HepG2 (cell line): ENCODE measurements at regions not wholly inside any gene's neighbourhood (a gene's known extent, or its start where the extent isn't known, plus 50 kb on each side); places are given as distances from the start of the nearest gene placed in this dataset.

Experiments
- ATAC-seq: fragments of 200-7000 bp; cut with Tn5 transposase; 3 replicates; pipeline ENCODE4 v1.9.1; 2020; ENCODE audit warnings: mild to moderate bottlenecking, moderate library complexity
- BruUV-seq: library from RNA; stranded (reverse); fragments of 400-500 nt; replicated peaks from 2 replicates; lab custom pipeline; 2021; lab: Mats Ljungman, UMichigan
- CTCF ChIA-PET: fragments of 300-600 bp; formaldehyde crosslinking; extraction: SDS; loops from one replicate; lab custom pipeline; 2021; ENCODE audit warnings: low total read pairs, inconsistent platforms, low intra/inter-chr PET ratio; lab: Yijun Ruan, JAX
- POLR2A ChIA-PET: fragments of 350-600 bp; sonication (Branson Sonifier 250); formaldehyde crosslinking; loops from one replicate; lab custom pipeline; 2020; ENCODE audit warnings: antibody characterized with exemption, inconsistent platforms; lab: Yijun Ruan, JAX
- DNase-seq: peaks from one replicate; pipeline ENCODE4 v3.0.0-alpha.2; 2015; ENCODE audit warnings: low spot score
- FAIRE-seq: peaks from 3 replicates; lab custom pipeline; 2011; peaks lifted over from hg19 to GRCh38; lab: Jason Lieb, UNC
- H2AFZ ChIP-seq: one replicate; pipeline ENCODE4 v1.6.1; 2011; ENCODE audit warnings: low read length, inconsistent platforms
- H3K27ac ChIP-seq: fragments of 300-600 bp; 3 replicates; pipeline ENCODE4 v1.8.0; 2011; ENCODE audit warnings: mixed run types, mild to moderate bottlenecking, mixed read lengths, low read length, inconsistent platforms; ENCODE audit not compliant: insufficient read depth; ENCODE audit errors: extremely low read length
- H3K27me3 ChIP-seq, 2 experiments: fragments of 200-600 bp in 1 of 2; 2 replicates in 1 of 2; 3 replicates in 1 of 2; pipeline versions ENCODE4 v1.6.0 to v1.8.0; 2011; ENCODE audit warnings: low read length in 2 of 2, mild to moderate bottlenecking in 2 of 2, moderate library complexity in 2 of 2, inconsistent platforms in 1 of 2; ENCODE audit not compliant: insufficient read depth in 2 of 2, control insufficient read depth in 1 of 2
- H3K36me3 ChIP-seq, 2 experiments: fragments of 200-600 bp in 1 of 2; replicated peaks in 1 of 2; 2 replicates in 1 of 2; 3 replicates in 1 of 2; pipeline versions ENCODE4 v1.5.1 to v1.8.0; 2011; ENCODE audit warnings: low read length in 2 of 2, inconsistent platforms in 1 of 2; ENCODE audit not compliant: insufficient read depth in 2 of 2, control insufficient read depth in 1 of 2
- H3K4me1 ChIP-seq: 2 replicates; pipeline ENCODE4 v1.5.1; 2012; ENCODE audit warnings: low read length, inconsistent platforms; ENCODE audit not compliant: insufficient read depth
- H3K4me2 ChIP-seq: 2 replicates; pipeline ENCODE4 v1.6.0; 2011; ENCODE audit warnings: low read depth, low read length, inconsistent platforms
- H3K4me3 ChIP-seq, 3 experiments: fragments of 200-600 bp in 1 of 3; sonication (generic), shearing (Covaris generic) in 1 of 3; replicated peaks in 1 of 3; 2 replicates each; pipeline ENCODE4 v1.5.1; 2011 to 2016; ENCODE audit warnings: low read length in 3 of 3, inconsistent platforms in 2 of 3, low read depth in 2 of 3, mild to moderate bottlenecking in 2 of 3, control low read depth in 1 of 3, mixed read lengths in 1 of 3; ENCODE audit not compliant: insufficient read depth in 1 of 3
- H3K79me2 ChIP-seq: one replicate; pipeline ENCODE4 v1.6.1; 2011; ENCODE audit warnings: low read length, inconsistent platforms; ENCODE audit not compliant: insufficient read depth
- H3K9ac ChIP-seq: 2 replicates; pipeline ENCODE4 v1.6.0; 2011; ENCODE audit warnings: mild to moderate bottlenecking, low read depth, low read length, inconsistent platforms; ENCODE audit not compliant: insufficient read depth
- H3K9me3 ChIP-seq: 2 replicates; pipeline ENCODE4 v1.5.1; 2012; ENCODE audit warnings: mild to moderate bottlenecking, low read length
- H4K20me1 ChIP-seq: 2 replicates; pipeline ENCODE4 v1.6.0; 2011; ENCODE audit warnings: inconsistent platforms, mild to moderate bottlenecking, low read length, moderate library complexity; ENCODE audit not compliant: insufficient read depth
- E2F2 ChIP-seq: sonication (generic); formaldehyde crosslinking; IDR thresholded peaks from 2 replicates; pipeline ENCODE4 v1.4.0; 2020; ENCODE audit warnings: missing genetic modification reagents, borderline replicate concordance
- GTF2F1 ChIP-seq: fragments of 150-350 bp; IDR thresholded peaks from 2 replicates; pipeline ENCODE4 v1.6.1; 2014; ENCODE audit warnings: low read length
- KLF6 ChIP-seq: IDR thresholded peaks from 2 replicates; pipeline ENCODE4 v1.8.0; 2016; ENCODE audit warnings: missing biosample characterization, missing genetic modification reagents
- RFX3 ChIP-seq: IDR thresholded peaks from 2 replicates; pipeline ENCODE4 v1.6.1; 2016; ENCODE audit warnings: missing biosample characterization, missing genetic modification reagents
- SMC3 ChIP-seq: IDR thresholded peaks from 2 replicates; pipeline ENCODE4 v1.6.1; 2011; ENCODE audit warnings: low read length, improper control_type of control experiment
- SNAPC5 ChIP-seq: sonication (generic); formaldehyde crosslinking; IDR thresholded peaks from 2 replicates; pipeline ENCODE4 v1.8.1; 2023; ENCODE audit warnings: mild to moderate bottlenecking, missing genetic modification reagents, borderline replicate concordance
- ZFP90 ChIP-seq: sonication (generic); formaldehyde crosslinking; IDR thresholded peaks from 2 replicates; pipeline ENCODE4 v1.8.0; 2022; ENCODE audit warnings: missing genetic modification reagents, mild to moderate bottlenecking, inconsistent platforms, borderline replicate concordance
- ZNF431 ChIP-seq: sonication (generic); formaldehyde crosslinking; IDR thresholded peaks from 2 replicates; pipeline ENCODE4 v1.9.0; 2022; ENCODE audit warnings: missing genetic modification reagents, low read depth, mild to moderate bottlenecking, borderline replicate concordance
- ZNF44 ChIP-seq: sonication (generic); formaldehyde crosslinking; IDR thresholded peaks from 2 replicates; pipeline ENCODE4 v1.5.1; 2020; ENCODE audit warnings: mild to moderate bottlenecking, missing genetic modification reagents
- ZNF75D ChIP-seq: sonication (generic); formaldehyde crosslinking; IDR thresholded peaks from 2 replicates; pipeline ENCODE4 v1.8.1; 2023; ENCODE audit warnings: missing genetic modification reagents, mild to moderate bottlenecking, borderline replicate concordance
- ZNF784 ChIP-seq: sonication (generic); formaldehyde crosslinking; IDR thresholded peaks from 2 replicates; pipeline ENCODE4 v1.5.1; 2020; ENCODE audit warnings: missing genetic modification reagents, mild to moderate bottlenecking, borderline replicate concordance
- in situ Hi-C: cut with HindIII; loops from 2 replicates; pipeline ENCODE4 v1.10.0; 2017; ENCODE audit warnings: low pct_unique_long_range_greater_than_20kb; ENCODE audit not compliant: extremely low pct_ligation_motif_present
- intact Hi-C: fragments of 100-400 bp; cut with micrococcal nuclease; formaldehyde crosslinking; loops from one replicate; pipeline ENCODE4 v1.10.0; 2022; ENCODE audit not compliant: unreplicated experiment
- TF ChIP-seq, protein P1 (sequence below), 2 experiments: sonication (generic) in 1 of 2; formaldehyde crosslinking in 1 of 2; IDR thresholded peaks; 2 replicates each; pipeline versions ENCODE4 v1.6.1 to v1.9.0; 2014 to 2022; ENCODE audit warnings: antibody characterized with exemption in 1 of 2, borderline replicate concordance in 1 of 2, inconsistent platforms in 1 of 2, low read depth in 1 of 2, missing genetic modification reagents in 1 of 2
- TF ChIP-seq, protein P2 (sequence below): sonication (generic); formaldehyde crosslinking; IDR thresholded peaks from 2 replicates; pipeline ENCODE4 v1.8.1; 2023; ENCODE audit warnings: mild to moderate bottlenecking, missing genetic modification reagents
- TF ChIP-seq, protein P3 (sequence below): sonication (generic); formaldehyde crosslinking; IDR thresholded peaks from 2 replicates; pipeline ENCODE4 v1.4.0; 2020; ENCODE audit warnings: missing genetic modification reagents
- TF ChIP-seq, protein P4 (sequence below): sonication (generic); formaldehyde crosslinking; IDR thresholded peaks from 2 replicates; pipeline ENCODE4 v1.8.0; 2022; ENCODE audit warnings: missing genetic modification reagents, mild to moderate bottlenecking, inconsistent platforms, borderline replicate concordance

DNA sequence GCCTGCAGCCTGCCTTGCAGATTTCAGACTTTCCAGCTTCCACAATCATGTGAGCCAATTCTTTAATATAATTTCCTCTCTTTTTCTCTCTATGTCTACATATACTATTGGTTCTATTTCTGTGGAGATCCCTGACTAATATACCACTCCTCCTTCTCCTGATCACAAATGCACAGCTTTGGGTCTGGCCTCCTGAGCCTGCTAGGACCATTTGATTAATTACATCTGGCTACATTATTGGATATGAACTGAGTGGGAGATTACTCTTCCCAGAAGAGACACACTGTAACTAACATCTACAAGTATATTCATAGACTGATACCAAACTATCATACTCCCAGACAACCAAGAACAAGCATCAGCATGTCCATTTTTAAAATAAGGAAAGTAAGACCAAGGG, 188.9 kb upstream of the LMCD1 start:
- CTCF ChIA-PET: no interaction called here
- intact Hi-C loops: no loop called here
- BruUV-seq: no TSS peak
- TF ChIP-seq, protein P1, sequence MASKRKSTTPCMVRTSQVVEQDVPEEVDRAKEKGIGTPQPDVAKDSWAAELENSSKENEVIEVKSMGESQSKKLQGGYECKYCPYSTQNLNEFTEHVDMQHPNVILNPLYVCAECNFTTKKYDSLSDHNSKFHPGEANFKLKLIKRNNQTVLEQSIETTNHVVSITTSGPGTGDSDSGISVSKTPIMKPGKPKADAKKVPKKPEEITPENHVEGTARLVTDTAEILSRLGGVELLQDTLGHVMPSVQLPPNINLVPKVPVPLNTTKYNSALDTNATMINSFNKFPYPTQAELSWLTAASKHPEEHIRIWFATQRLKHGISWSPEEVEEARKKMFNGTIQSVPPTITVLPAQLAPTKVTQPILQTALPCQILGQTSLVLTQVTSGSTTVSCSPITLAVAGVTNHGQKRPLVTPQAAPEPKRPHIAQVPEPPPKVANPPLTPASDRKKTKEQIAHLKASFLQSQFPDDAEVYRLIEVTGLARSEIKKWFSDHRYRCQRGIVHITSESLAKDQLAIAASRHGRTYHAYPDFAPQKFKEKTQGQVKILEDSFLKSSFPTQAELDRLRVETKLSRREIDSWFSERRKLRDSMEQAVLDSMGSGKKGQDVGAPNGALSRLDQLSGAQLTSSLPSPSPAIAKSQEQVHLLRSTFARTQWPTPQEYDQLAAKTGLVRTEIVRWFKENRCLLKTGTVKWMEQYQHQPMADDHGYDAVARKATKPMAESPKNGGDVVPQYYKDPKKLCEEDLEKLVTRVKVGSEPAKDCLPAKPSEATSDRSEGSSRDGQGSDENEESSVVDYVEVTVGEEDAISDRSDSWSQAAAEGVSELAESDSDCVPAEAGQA (IDR thresholded peaks at IDR 0.05; ENCODE audit: low read depth): no peak
- TF ChIP-seq, protein P1 (CRISPR knock-in tag; IDR thresholded peaks at IDR 0.05; ENCODE audit: borderline replicate concordance): no peak
- TF ChIP-seq SNAPC5 (CRISPR knock-in tag): no peak
- no peak for TF ChIP-seq RFX3
- TF ChIP-seq GTF2F1: no peak
- no peak for TF ChIP-seq ZNF44 (CRISPR knock-in tag)
- no peak for TF ChIP-seq ZNF431 (CRISPR knock-in tag)
- no peak for TF ChIP-seq E2F2 (CRISPR knock-in tag)
- TF ChIP-seq ZNF75D: no peak
- TF ChIP-seq KLF6: no peak
- no peak for TF ChIP-seq SMC3
- no peak for TF ChIP-seq ZNF784
- TF ChIP-seq, protein P2, sequence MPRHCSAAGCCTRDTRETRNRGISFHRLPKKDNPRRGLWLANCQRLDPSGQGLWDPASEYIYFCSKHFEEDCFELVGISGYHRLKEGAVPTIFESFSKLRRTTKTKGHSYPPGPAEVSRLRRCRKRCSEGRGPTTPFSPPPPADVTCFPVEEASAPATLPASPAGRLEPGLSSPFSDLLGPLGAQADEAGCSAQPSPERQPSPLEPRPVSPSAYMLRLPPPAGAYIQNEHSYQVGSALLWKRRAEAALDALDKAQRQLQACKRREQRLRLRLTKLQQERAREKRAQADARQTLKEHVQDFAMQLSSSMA: no peak
- TF ChIP-seq, protein P3, sequence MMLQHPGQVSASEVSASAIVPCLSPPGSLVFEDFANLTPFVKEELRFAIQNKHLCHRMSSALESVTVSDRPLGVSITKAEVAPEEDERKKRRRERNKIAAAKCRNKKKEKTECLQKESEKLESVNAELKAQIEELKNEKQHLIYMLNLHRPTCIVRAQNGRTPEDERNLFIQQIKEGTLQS (CRISPR knock-in tag): no peak
- no peak for TF ChIP-seq ZFP90 (CRISPR knock-in tag)
- TF ChIP-seq, protein P4, sequence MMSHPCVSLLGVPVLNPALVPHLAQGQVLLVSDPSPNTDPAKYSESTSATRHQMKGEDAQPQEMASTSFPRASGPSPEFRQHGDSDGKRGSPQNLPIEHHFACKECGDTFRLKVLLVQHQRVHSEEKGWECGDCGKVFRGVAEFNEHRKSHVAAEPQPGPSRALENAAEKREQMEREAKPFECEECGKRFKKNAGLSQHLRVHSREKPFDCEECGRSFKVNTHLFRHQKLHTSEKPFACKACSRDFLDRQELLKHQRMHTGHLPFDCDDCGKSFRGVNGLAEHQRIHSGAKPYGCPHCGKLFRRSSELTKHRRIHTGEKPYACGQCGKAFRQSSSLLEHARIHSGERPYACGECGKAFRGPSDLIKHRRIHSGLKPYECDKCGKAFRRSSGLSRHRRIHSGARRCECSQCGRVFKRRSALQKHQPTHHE (CRISPR knock-in tag): no peak

More for the DNA sequence above, 188.9 kb upstream of the LMCD1 start:
- in situ Hi-C loops: no loop called here
- H3K9ac ChIP-seq: no peak overlapping the region
- H3K36me3 ChIP-seq: no peaks in the 10 kb centered on the region
- no peaks in the 10 kb centered on the region for H3K79me2 ChIP-seq
- POLR2A ChIA-PET: no interaction called here
- no peaks in the 10 kb centered on the region for H3K27me3 ChIP-seq
- H3K4me3 ChIP-seq: no peak overlapping the region
- no peak overlapping the region for H3K27ac ChIP-seq
- ATAC-seq (no peak), DNase-seq (no peak), FAIRE-seq (no peak)
- H3K4me2 ChIP-seq: no peak overlapping the region
- H3K4me1 ChIP-seq: no peaks in the 10 kb centered on the region
- H4K20me1 ChIP-seq: no peaks in the 10 kb centered on the region
- no peak overlapping the region for H2AFZ ChIP-seq
- peaks cover 10% of the 10 kb centered on the region for H3K9me3 ChIP-seq
